Occipital lobe (tissue), 1 donor: ENCODE measurements at regions not wholly inside any gene's neighbourhood (a gene's known extent, or its start where the extent isn't known, plus 50 kb on each side); places are given as distances from the start of the nearest gene placed in this dataset.

ENCODE experiments used
- DNase-seq: peaks from one replicate; lab custom pipeline; 2025; lab: John Stamatoyannopoulos, UW

DNA sequence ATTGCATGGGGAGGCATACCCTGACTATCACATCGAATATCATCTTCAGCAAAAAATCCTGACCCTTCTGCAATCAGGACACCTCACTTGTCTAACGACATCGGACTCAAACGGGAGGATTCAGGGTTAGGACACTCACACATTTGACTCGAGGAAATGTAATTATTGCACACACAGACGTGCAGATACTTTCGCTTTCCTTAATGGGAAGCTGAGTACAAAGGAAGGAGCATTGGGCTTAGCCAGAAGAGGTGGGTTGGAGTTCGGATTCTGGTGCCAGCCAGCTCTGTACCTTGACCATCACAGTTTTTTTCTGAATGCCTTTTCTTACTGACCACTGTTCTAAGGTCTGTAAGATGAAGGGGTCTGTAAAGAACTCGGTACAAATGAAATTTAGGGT is 260.4 kb downstream of the GALC start:
- DNase-seq, result no peak

DNA sequence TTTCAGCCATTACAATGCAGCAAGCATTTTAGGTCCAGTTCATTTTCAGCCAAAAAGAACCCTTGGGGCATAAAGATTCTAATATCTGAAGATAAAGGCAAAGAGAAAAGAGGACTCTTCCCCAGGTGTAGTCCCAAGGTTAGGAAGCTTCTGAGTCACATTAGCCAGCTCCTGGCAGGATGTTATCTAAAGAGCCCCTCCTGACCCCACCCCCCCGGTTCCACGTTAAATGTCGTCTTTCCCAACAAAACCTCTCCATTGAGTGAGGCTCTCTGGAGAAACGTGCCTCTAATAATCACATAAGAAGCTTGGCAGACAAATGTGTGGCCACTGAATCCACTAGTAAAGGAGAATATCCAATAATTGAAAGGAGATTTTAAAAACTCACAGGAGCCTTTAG is 267.7 kb downstream of the GALC start:
- no peak for DNase-seq

DNA sequence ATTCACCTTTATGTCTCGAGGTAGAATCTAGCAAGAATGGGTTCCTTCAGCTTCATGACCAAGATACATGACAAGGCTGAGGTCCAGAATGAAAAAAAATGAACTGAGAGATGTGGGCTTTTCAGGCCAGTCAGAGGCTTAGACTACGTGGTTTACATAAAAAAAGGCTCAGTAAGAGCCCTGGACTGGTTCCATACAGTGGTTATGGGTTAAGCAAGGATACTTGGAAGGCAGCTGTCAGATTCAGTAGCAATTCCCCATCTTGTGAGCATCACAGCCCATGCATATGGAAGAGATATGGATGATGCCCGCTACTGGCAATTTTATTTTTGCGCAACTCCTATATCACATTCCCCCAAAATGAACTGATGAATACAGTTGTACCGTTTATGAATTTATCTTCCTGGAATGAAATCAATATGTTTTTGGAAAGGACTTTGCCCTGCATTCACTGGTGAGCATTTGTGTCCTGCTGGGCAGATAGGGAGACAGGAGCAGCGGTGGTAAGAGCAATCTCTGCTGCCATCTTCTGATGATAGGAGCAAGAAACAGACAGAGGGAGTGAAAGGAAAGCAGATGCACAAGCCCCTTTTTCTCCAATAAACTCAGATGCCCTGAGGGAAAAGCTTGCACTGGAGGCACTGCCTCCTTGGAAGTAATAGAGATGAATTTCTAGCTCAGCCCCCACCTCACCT is 280.4 kb downstream of the GALC start:
- DNase-seq, result no peak

- DNase-seq, result peak; percentile 28
Observed at GRCh38 chr14:87705439-87705896, 287.5 kb downstream of the GALC start.

- no peak for DNase-seq
Observed at GRCh38 chr14:87698481-87698880, 294.5 kb downstream of the GALC start.

DNA sequence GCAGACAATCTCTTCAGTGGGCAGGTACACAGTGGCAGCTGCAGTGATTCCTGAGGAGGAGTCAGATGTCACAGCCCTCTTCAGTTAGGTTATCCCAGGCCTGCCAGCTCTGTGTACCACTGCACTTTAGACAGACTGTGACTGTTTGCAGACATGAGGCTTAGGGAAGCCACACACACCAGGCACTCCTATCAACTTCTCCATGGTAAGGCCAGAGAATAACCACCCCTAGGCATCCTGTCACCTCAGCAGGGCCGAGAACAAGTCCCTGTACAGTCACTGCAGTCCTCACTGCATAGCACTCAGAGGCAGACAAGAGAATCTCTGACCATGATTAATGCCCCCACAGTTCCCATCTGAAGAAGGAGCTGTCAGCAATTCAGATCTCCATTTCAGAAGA is 296.5 kb downstream of the GALC start:
- DNase-seq, result no peak

DNA sequence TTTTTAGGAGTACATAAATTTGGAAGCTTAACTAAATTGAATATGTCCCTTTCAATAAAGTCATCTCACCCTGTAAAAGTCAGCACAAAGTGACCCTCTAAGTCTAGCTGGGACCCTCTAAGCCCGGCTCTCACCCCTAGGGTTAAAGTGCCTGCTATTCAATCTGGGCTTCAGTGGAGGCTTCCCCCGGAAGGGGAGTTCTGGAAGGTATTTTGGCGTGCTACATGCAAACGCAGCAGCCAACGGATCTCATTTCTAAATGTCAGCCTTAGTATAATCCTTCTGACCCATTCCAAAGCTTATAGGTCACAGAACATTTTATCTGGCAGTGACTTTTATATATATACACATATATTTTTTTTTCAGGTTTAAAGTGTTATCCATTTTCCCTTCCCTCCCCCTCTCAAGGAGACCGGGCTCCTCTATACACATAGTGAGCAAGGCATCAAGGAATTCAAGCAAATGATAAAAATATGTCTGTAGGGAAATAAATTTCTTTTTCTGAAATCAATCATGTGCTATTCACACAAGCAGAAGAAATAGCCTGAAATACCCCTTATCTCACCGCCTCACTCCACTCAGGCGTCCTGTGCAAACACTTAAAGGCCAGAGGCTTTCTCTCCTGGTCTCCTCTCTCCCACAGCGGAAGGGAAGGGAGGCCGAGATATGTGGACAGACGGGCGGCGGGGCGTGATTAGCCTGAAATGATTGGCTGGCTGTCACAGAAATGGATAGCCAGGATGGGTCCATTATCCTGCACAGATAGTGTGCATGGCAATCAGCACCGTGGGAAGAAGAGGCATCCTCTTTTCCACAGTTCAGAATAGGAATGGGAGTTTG is 301.7 kb downstream of the GALC start:
- no peak for DNase-seq

DNA sequence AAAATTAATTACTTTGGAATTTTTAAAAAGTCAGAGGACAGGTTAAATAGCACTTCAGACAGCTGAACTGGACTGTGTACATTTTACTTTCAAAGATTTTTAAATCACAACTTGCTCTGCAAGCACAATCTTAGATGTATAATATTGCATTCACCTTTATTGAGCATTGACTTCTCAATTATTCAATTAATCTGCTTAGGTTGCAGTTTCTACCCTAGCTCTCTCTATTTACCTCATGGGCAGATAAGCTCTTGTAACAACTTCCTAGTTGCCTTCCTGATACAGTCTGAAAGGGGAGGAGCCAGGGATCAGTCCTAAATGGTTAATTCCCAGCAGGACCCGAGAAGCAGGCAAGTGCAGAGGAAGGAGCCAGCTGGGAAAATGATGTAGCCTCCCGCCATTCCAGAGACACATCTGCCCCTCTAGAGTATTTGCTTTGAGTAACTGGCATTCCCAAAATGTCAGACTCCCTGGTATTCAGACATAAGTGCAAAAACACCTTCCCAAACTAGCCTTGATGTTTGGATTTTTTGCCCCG is 302.8 kb downstream of the GALC start:
- no peak for DNase-seq

DNA sequence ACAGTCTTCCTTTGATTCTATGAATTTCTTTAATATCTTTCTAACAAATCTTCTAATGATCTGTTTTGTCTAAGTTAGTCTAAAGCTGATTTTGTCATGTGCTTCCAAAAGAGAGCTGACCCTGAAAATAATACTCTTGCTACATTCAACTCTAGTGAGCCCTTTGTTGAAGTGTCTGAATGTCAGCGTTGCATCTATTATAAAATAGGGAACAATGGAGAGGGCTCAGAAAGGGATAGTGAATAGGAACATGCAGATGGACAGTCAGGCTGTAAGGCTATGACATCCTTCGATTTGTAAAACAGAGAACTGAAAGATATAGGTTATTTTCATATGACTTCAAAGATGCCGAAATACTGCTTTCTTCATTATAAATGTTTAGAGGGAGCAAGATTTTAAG is 304.5 kb downstream of the GALC start:
- no peak for DNase-seq

- DNase-seq, result no peak
Observed at GRCh38 chr14:87687420-87687819, 305.6 kb downstream of the GALC start.

DNA sequence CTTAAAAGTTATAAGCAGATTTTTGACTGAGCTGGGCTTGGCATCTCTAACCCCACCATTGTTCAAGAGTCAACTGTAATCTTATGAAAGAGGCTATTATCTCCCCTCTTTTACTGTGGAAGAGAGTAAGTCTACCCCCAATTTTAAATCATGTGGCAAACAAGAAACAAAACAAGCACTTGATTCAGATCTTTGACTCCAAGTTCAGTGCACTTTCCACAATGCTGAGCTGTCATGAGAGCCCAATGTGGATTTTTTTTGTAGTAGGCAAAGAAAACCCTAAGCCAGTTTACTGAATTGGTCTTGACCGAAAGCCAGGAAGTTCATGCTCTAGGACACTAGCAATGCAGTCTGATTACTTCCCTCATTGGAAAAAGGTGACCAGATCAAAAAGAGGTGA is 306.2 kb downstream of the GALC start:
- no peak for DNase-seq

DNA sequence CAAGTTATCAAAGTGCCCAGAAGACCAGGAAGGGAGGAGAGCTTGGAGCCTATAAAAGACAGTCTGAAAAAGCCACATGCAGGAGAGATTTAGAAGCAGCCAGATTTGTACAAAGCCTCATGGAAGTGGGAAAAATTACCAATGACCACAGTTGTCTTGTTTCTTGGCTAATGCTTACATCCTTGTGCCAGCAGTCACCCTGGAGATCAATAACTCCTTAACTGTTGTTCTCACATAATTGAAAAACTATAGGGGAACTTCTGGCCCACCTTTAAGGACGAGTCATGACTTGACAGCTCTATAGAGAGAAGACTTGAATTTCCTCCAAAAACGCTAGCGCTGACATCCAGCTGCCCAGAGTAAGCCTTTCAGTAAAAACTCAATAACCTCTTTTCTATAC is 313.1 kb downstream of the GALC start:
- no peak for DNase-seq

- DNase-seq, result no peak
Observed at GRCh38 chr14:87678624-87679023, 314.4 kb downstream of the GALC start.

- no peak for DNase-seq
Observed at GRCh38 chr14:87676814-87677437, 316.1 kb downstream of the GALC start.

DNA sequence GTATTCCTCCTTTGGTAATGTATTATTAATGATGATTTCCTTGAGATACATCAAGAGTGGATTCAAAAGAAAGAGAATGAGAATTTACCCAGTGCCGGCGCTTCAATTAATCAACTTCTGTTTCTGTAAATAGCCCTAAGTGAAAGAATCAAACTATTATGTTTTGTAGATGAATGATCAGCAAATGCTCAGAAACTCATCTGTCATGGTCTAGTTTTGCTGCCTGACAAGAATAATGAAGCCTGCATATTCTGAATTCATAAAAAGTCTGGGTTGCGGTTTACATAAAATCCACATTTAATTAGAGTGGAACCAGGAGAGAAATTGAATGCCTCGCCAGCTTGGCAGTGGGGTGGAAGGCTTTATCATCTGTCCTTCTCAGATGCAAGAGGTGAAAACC is 325.3 kb downstream of the GALC start:
- DNase-seq, result no peak

GRCh38 chr14:87656315-87656714 is 336.7 kb downstream of the GALC start:
- no peak for DNase-seq

DNA sequence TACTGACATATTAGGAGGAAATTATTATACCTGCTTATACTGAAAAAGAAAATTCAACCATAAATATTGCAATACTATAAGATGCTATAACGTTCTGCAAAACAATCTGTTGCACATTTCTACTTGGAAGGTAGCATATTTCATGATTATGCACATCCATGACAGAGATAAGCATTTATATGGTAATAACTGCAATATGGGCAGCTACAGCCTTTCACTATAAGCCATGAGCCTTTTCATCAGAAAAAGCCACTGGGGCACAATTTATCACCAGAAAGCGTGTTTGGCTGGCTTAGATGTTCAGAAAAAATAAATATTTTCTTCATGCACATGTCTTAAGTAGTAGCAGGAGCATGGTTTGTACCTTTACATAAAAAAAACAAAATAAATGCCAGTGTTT is 340.7 kb downstream of the GALC start:
- no peak for DNase-seq

DNA sequence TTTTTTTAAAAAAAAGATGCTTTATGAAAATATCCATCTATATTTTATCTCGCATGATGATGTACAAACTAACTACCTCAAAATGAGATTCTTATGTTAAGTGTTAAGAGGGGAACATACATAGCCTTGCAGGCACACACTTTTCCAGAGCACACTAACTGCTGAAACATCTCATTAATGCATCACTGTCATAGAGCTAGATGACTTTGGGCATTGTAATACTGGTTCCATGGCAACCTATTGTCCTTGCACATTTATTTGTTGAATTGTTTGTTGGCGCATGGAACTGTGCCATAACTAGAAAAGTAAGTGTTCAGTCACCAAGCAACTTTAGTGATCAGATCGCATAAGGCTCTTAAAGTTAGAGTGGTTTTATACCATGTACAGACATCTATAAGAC is 348.3 kb downstream of the GALC start:
- DNase-seq, result no peak

DNA sequence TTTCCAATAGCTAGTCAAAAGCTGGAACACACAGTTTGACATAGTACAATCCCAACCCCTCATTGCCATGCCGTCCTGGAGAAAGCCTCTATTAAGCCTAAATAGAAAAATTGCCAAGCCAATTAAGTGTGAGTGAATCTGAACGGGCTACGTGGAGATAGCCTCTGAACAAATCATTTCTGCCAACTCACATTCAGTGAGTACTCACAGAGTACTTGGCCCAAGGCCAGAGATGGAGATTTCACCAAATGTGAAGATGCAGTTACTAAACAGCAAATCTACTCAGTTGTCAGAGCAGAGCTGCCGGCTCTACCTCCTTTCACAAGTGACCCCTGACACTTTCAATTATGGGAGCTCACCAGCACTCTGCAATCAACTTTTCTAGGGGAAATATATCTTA is 350.0 kb downstream of the GALC start:
- DNase-seq, result peak; percentile 11

DNA sequence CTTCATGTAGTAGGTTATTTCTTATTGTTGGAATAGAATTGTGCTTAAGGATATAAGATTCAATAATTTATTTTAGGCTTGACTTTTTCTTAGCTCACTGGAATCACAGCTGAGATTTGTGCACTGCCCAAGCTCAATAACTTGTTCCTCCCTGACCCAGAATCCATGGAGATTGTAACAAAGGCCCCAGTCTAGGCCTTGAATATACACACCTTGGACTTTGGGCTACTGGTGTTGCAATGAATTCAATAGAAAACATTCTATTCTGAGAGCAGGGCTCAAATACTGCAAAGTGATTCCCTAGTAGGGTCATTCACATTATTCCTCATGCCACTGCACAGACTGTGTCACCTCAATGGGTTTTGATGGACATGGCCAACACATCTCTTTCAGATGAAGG is 352.4 kb downstream of the GALC start:
- no peak for DNase-seq

GRCh38 chr14:87638196-87638595 is 354.8 kb downstream of the GALC start:
- DNase-seq, result no peak

GRCh38 chr14:87635442-87635841 is 357.5 kb downstream of the GALC start:
- no peak for DNase-seq
